ENCODE measurements at regions not wholly inside any gene's neighbourhood (a gene's known extent, or its start where the extent isn't known, plus 50 kb on each side); places are given as distances from the start of the nearest gene placed in this dataset.

DNA sequence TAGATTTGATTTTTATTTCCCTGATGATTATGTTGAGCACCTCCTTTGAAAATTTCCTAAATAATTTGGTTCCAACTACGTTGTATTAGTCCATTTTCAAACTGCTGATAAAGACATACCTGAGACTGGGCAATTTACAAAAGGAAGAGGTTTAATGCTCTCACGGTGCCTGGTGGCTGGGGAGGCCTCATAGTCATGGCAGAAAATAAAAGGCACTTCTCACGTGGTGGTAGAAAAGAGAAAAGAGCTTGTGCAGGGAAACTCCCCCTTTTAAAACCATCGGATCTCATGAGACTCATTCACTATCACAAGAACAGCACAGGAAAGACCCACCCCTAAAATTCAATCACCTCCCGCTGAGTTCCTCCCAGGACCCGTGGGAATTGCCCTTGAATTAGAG is 372.3 kb downstream of the RPL10L start:
- Histone ChIP-seq H3K4me1 (ENCODE audit: control insufficient read depth, low read depth, low read length) (peaks cover 4% of the 10 kb centered on the region), H3K4me3 (ENCODE audit: low read length) (no peak overlapping the region), H3K9ac (ENCODE audit: low read length) (no peak overlapping the region), H3K27ac (ENCODE audit: low read length) (no peak overlapping the region), H3K9me3 (ENCODE audit: control insufficient read depth, low read depth, low read length) (no peaks in the 10 kb centered on the region), H3K27me3 (ENCODE audit: control insufficient read depth, insufficient read depth, low read length) (no peaks in the 10 kb centered on the region), H3K36me3 (ENCODE audit: control insufficient read depth, low read depth, low read length) (no peaks in the 10 kb centered on the region)

DNA sequence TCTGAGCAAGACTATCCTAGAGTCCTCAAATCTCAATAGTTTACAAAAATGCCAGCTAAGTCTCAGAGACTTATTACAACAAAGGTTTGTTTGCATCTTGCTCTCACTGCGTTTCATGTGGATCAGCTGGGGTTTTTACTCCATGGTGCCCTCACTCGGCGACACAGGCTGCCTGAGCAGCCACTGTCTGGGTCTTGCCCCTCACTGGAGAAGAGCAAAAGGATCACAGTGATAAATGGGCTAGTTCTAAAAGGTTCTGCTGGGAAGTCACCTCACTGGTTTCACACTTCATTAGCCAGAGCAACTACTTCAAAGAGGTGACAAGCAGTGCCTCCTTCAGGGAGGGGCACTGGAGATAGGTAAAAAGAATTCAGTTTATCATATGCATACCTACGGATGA is 392.0 kb downstream of the RPL10L start:
- H3K27me3 ChIP-seq (ENCODE audit: control insufficient read depth, insufficient read depth, low read length): no peaks in the 10 kb centered on the region

DNA sequence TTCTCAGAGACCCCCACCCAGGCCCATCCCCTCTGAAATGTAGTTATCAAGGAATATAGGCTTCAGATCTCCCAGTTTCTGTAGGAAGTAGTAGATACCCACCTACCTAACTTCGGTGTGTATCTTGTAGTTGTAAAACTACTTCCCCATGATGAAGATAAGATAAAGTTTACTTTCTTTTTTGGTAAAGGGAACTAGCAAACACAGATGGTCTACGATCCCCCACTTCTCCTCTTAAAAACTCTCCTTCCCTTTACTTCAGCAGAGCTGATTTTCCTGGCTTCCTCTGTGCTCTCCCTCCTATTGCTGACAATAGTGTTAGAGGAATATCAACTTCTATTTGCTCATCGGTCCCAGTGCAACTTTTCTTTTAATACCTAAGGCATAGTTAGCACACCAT is 395.2 kb downstream of the RPL10L start:
- H3K9ac ChIP-seq (ENCODE audit: low read length): no peak overlapping the region
- no peaks in the 10 kb centered on the region for H3K36me3 ChIP-seq (ENCODE audit: control insufficient read depth, low read depth, low read length)
- no peaks in the 10 kb centered on the region for H3K27me3 ChIP-seq (ENCODE audit: control insufficient read depth, insufficient read depth, low read length)
- no peaks in the 10 kb centered on the region for H3K4me1 ChIP-seq (ENCODE audit: control insufficient read depth, low read depth, low read length)
- no peak overlapping the region for H3K27ac ChIP-seq (ENCODE audit: low read length)
- H3K4me3 ChIP-seq (ENCODE audit: low read length): no peak overlapping the region
- peaks cover 5% of the 10 kb centered on the region for H3K9me3 ChIP-seq (ENCODE audit: control insufficient read depth, low read depth, low read length)

More for the DNA sequence above, 392.0 kb downstream of the RPL10L start:
- no peak overlapping the region for H3K4me3 ChIP-seq (ENCODE audit: low read length)
- H3K9ac ChIP-seq (ENCODE audit: low read length): no peak overlapping the region
- no peaks in the 10 kb centered on the region for H3K4me1 ChIP-seq (ENCODE audit: control insufficient read depth, low read depth, low read length)
- no peak overlapping the region for H3K27ac ChIP-seq (ENCODE audit: low read length)
- H3K9me3 ChIP-seq (ENCODE audit: control insufficient read depth, low read depth, low read length): peaks cover 1% of the 10 kb centered on the region
- H3K36me3 ChIP-seq (ENCODE audit: control insufficient read depth, low read depth, low read length): no peaks in the 10 kb centered on the region

DNA sequence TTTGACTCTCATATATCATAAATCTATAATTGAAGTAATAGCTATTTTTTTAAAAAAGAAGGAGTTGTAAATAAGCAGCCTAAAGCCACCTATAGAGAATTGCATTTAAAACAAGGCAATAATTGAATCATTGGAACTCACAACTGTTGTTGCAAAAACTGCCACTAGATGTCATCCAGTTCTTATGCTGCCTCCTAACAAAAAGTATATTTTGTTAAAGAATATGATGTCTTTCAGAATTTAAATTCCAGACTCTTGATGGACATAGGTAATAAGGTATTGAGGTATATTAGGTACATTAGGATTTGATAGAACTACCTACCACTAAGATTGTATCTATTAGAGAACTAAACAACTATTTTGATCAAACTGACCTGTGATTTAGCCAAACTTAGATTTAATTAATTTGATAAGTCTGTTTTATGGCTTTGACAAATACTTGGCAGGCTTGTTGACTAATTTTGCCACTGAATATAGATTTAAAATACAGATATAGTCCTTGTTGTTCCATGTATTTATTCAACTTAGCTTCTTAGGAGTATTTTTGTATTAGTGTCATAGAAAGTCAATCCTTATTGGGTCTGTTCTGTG is 401.4 kb downstream of the RPL10L start:
- Histone ChIP-seq H3K4me3 (ENCODE audit: low read length) (no peak overlapping the region), H3K9me3 (ENCODE audit: control insufficient read depth, low read depth, low read length) (peaks cover 5% of the 10 kb centered on the region), H3K27me3 (ENCODE audit: control insufficient read depth, insufficient read depth, low read length) (no peaks in the 10 kb centered on the region), H3K4me1 (ENCODE audit: control insufficient read depth, low read depth, low read length) (peaks cover 3% of the 10 kb centered on the region), H3K9ac (ENCODE audit: low read length) (no peak overlapping the region), H3K27ac (ENCODE audit: low read length) (no peak overlapping the region), H3K36me3 (ENCODE audit: control insufficient read depth, low read depth, low read length) (no peaks in the 10 kb centered on the region)

DNA sequence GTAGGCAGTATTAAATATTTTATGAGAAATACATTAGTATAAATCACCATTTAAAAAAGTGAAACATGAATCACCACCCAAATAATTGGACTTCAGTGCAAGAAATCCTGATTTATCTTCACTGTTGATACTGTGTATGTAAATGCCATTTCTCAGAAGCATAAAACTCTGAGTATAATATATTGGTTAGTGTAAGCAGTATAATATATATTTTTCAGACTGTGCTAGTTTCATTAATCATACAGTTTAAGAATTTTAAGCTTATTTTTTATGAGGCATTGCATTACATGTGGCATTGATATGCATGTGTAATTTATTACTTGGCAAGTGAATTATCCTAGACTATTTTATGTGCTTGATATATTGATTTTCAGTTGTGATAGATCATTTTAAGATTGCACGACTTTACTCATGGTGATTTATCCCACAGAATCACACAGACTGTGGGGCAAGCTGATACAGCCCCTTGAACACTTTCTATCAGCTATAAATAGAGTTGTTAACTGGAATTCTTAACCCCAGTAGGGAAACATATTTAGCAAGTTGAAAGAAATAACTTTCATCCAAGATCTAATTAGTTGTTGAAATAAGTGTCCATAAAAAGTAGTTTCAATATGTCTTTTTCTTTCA is 403.5 kb downstream of the RPL10L start:
- H3K4me3 ChIP-seq (ENCODE audit: low read length): no peak overlapping the region
- no peaks in the 10 kb centered on the region for H3K27me3 ChIP-seq (ENCODE audit: control insufficient read depth, insufficient read depth, low read length)
- no peak overlapping the region for H3K9ac ChIP-seq (ENCODE audit: low read length)
- no peak overlapping the region for H3K27ac ChIP-seq (ENCODE audit: low read length)
- H3K36me3 ChIP-seq (ENCODE audit: control insufficient read depth, low read depth, low read length): no peaks in the 10 kb centered on the region
- H3K9me3 ChIP-seq (ENCODE audit: control insufficient read depth, low read depth, low read length): no peaks in the 10 kb centered on the region
- H3K4me1 ChIP-seq (ENCODE audit: control insufficient read depth, low read depth, low read length): peaks cover 3% of the 10 kb centered on the region

DNA sequence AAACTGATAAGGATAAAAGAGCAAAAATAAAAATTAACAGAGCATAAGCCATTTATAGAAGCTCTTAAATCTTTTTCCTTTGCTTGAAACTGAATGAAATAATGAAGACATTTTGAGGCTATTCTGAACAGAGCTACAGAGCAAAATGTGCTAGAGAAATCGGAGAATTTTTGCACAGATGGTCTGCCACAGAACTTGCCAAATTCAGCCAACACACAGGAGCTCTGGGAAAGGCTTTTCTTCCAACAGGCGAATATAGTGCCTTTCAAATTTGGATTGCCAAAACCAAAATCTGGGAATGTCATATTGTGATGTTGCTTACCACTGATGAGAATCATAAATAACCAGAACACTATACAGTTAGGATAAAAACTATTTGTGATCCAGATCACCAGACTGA is 406.3 kb downstream of the RPL10L start:
- Histone ChIP-seq H3K9ac (ENCODE audit: low read length) (no peak overlapping the region), H3K27me3 (ENCODE audit: control insufficient read depth, insufficient read depth, low read length) (no peaks in the 10 kb centered on the region), H3K4me3 (ENCODE audit: low read length) (no peak overlapping the region), H3K9me3 (ENCODE audit: control insufficient read depth, low read depth, low read length) (no peaks in the 10 kb centered on the region), H3K4me1 (ENCODE audit: control insufficient read depth, low read depth, low read length) (peaks cover 3% of the 10 kb centered on the region), H3K36me3 (ENCODE audit: control insufficient read depth, low read depth, low read length) (no peaks in the 10 kb centered on the region), H3K27ac (ENCODE audit: low read length) (no peak overlapping the region)

DNA sequence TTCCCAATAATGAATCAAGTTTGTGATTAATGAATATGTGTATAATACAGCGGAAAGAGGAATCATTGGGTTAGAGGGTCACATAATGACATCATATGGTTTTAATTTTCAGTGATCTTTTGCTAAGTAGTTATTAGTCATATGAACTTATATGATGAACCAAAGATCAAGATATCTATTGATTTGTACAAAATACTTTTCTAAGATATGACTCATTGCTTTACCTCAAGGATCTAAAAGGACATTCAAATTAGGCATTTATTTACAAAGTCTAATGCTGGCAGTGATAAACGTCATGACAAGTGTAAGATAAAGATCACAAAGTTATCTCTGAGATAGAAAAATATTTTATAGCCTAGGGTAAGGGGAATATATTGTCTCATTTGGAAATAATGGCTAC is 417.8 kb downstream of the RPL10L start:
- H3K27ac ChIP-seq (ENCODE audit: low read length): no peak overlapping the region

DNA sequence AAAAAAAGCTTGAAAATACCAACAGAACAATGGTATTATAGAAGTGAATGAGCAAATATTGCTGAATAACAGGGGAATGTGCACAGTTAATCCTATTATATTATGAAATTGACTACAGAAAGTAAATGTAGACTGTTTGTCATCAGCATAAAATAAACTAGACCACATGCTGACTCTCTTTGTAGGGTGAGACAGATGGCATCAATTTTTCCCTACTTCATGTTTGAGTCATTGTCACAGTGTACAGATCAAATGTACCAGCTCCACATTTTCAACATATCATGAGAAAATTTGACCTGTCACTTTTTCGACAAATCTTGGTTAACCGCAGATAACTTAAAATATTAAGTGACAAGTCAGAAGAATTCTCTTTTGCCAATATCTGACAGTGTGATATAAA is 421.0 kb downstream of the RPL10L start:
- no peaks in the 10 kb centered on the region for H3K4me1 ChIP-seq (ENCODE audit: control insufficient read depth, low read depth, low read length)
- no peaks in the 10 kb centered on the region for H3K27me3 ChIP-seq (ENCODE audit: control insufficient read depth, insufficient read depth, low read length)
- no peaks in the 10 kb centered on the region for H3K36me3 ChIP-seq (ENCODE audit: control insufficient read depth, low read depth, low read length)
- H3K27ac ChIP-seq (ENCODE audit: low read length): no peak overlapping the region
- no peak overlapping the region for H3K9ac ChIP-seq (ENCODE audit: low read length)
- H3K9me3 ChIP-seq (ENCODE audit: control insufficient read depth, low read depth, low read length): no peaks in the 10 kb centered on the region
- H3K4me3 ChIP-seq (ENCODE audit: low read length): no peak overlapping the region

More for the DNA sequence above, 417.8 kb downstream of the RPL10L start:
- no peaks in the 10 kb centered on the region for H3K4me1 ChIP-seq (ENCODE audit: control insufficient read depth, low read depth, low read length)
- H3K9me3 ChIP-seq (ENCODE audit: control insufficient read depth, low read depth, low read length): no peaks in the 10 kb centered on the region
- H3K27me3 ChIP-seq (ENCODE audit: control insufficient read depth, insufficient read depth, low read length): no peaks in the 10 kb centered on the region
- no peaks in the 10 kb centered on the region for H3K36me3 ChIP-seq (ENCODE audit: control insufficient read depth, low read depth, low read length)
- H3K4me3 ChIP-seq (ENCODE audit: low read length): no peak overlapping the region
- no peak overlapping the region for H3K9ac ChIP-seq (ENCODE audit: low read length)

DNA sequence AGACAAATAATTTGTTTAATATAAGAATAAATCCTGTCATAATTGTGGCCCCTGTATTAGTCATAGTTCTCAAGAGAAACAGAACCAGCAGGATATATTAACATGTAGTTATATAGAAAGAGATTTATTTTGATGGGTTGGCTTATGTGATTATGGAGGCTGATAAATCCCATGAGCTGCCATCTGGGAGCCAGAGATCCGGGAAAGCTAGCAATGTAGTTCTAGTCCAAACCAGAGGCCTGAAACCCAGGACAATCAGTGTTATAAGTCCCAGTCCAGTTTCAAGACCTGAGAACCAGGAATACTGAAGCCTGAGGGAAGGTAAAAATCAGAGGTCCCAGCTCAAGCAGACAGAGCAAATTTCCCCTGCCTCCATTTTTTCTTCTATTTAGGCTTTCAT is 435.8 kb downstream of the RPL10L start:
- Histone ChIP-seq H3K9me3 (ENCODE audit: control insufficient read depth, low read depth, low read length) (peaks cover 3% of the 10 kb centered on the region), H3K36me3 (ENCODE audit: control insufficient read depth, low read depth, low read length) (no peaks in the 10 kb centered on the region), H3K9ac (ENCODE audit: low read length) (no peak overlapping the region), H3K27me3 (ENCODE audit: control insufficient read depth, insufficient read depth, low read length) (no peaks in the 10 kb centered on the region), H3K4me1 (ENCODE audit: control insufficient read depth, low read depth, low read length) (no peaks in the 10 kb centered on the region), H3K27ac (ENCODE audit: low read length) (no peak overlapping the region), H3K4me3 (ENCODE audit: low read length) (no peak overlapping the region)

DNA sequence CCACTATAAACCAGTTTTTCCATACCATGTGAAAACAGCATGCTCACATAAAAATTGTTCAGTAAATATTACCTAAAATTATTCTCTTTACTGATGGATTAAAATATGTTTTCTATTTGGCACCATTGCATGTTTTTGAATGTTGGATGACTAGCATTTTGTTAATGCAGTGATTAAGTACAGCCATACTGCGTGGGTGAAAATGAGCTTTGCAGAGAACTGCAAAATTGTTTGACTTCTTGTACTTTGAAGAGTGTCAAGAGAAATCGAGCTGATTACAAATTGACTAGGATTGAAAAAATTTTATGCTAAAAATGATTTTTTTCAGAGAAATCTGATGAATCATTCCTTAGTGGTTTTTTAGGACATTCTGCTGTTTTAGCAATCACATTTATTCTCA is 452.9 kb downstream of the RPL10L start:
- Histone ChIP-seq H3K27ac (ENCODE audit: low read length) (no peak overlapping the region), H3K36me3 (ENCODE audit: control insufficient read depth, low read depth, low read length) (no peaks in the 10 kb centered on the region), H3K4me3 (ENCODE audit: low read length) (no peak overlapping the region), H3K9ac (ENCODE audit: low read length) (no peak overlapping the region), H3K9me3 (ENCODE audit: control insufficient read depth, low read depth, low read length) (no peaks in the 10 kb centered on the region), H3K27me3 (ENCODE audit: control insufficient read depth, insufficient read depth, low read length) (no peaks in the 10 kb centered on the region), H3K4me1 (ENCODE audit: control insufficient read depth, low read depth, low read length) (no peaks in the 10 kb centered on the region)

DNA sequence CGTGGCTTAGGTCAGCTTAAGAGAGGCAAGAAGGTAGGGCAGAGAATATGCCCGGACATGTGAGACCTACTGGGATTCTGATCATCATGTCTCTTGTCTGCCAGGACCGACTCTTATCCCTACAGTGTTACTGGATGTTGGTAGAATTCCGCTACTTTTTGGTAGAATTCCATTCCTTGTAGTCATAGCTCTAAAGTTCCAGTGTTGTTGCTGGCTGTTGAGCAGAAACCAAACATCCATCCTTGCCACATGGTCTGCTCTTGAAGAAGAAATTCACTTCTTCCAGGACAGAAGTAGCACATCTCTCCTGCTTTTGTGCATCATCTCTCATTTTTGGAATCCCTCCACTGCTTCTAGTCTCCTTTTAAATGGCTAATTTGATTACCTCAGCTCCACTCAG is 453.7 kb downstream of the RPL10L start:
- no peak overlapping the region for H3K4me3 ChIP-seq (ENCODE audit: low read length)
- H3K27me3 ChIP-seq (ENCODE audit: control insufficient read depth, insufficient read depth, low read length): no peaks in the 10 kb centered on the region
- no peaks in the 10 kb centered on the region for H3K9me3 ChIP-seq (ENCODE audit: control insufficient read depth, low read depth, low read length)
- no peaks in the 10 kb centered on the region for H3K36me3 ChIP-seq (ENCODE audit: control insufficient read depth, low read depth, low read length)
- H3K4me1 ChIP-seq (ENCODE audit: control insufficient read depth, low read depth, low read length): no peaks in the 10 kb centered on the region
- H3K27ac ChIP-seq (ENCODE audit: low read length): no peak overlapping the region
- H3K9ac ChIP-seq (ENCODE audit: low read length): no peak overlapping the region
